Tongue (tissue), 1 donor: ENCODE measurements at regions not wholly inside any gene's neighbourhood (a gene's known extent, or its start where the extent isn't known, plus 50 kb on each side); places are given as distances from the start of the nearest gene placed in this dataset.

Experiments used
- DNase-seq: peaks from one replicate; pipeline ENCODE4 v3.0.0-alpha.2; 2015

- peak; percentile 92 for DNase-seq
These were observed 83.2 kb upstream of the EYA2 start for GRCh38 chr20:46811224-46812084.

- no peak for DNase-seq
These were observed 80.0 kb upstream of the EYA2 start for GRCh38 chr20:46814366-46815232.

- no peak for DNase-seq
These were observed 78.5 kb upstream of the EYA2 start for GRCh38 chr20:46816097-46816496.

- no peak for DNase-seq
These were observed 77.6 kb upstream of the EYA2 start for GRCh38 chr20:46816886-46817638.

GRCh38 chr20:46820682-46821081 lies 74.0 kb upstream of the EYA2 start:
- DNase-seq = no peak

- DNase-seq = no peak
These were observed 71.3 kb upstream of the EYA2 start for GRCh38 chr20:46823271-46823751.

GRCh38 chr20:46823753-46824152 lies 70.9 kb upstream of the EYA2 start:
- DNase-seq = no peak

GRCh38 chr20:46826343-46826984 lies 68.2 kb upstream of the EYA2 start:
- DNase-seq = no peak

GRCh38 chr20:46827718-46828458 lies 66.8 kb upstream of the EYA2 start:
- no peak for DNase-seq

GRCh38 chr20:46828471-46828870 lies 66.2 kb upstream of the EYA2 start:
- DNase-seq = no peak

GRCh38 chr20:46830886-46831632 lies 63.6 kb upstream of the EYA2 start:
- DNase-seq = no peak

GRCh38 chr20:46831633-46832011 lies 63.0 kb upstream of the EYA2 start:
- DNase-seq = no peak

- no peak for DNase-seq
These were observed 62.1 kb upstream of the EYA2 start for GRCh38 chr20:46832555-46832954.

- no peak for DNase-seq
These were observed 61.3 kb upstream of the EYA2 start for GRCh38 chr20:46833360-46833759.

GRCh38 chr20:46835418-46835817 lies 59.2 kb upstream of the EYA2 start:
- DNase-seq = no peak

GRCh38 chr20:46837083-46837482 lies 57.6 kb upstream of the EYA2 start:
- DNase-seq = no peak

GRCh38 chr20:46838011-46838410 lies 56.6 kb upstream of the EYA2 start:
- DNase-seq = no peak

GRCh38 chr20:46840054-46840729 lies 54.5 kb upstream of the EYA2 start:
- no peak for DNase-seq
